SK-N-SH (cell line): ENCODE measurements at regions not wholly inside any gene's neighbourhood (a gene's known extent, or its start where the extent isn't known, plus 50 kb on each side); places are given as distances from the start of the nearest gene placed in this dataset.

Source experiments
- CTCF ChIA-PET: fragments of 300-600, 350-600 bp; formaldehyde crosslinking; extraction: SDS; loops from one replicate; lab custom pipeline; 2021; lab: Yijun Ruan, JAX
- POLR2A ChIA-PET: fragments of 350-600 bp; sonication (Branson Sonifier 250); formaldehyde crosslinking; extraction: SDS; loops from one replicate; lab custom pipeline; 2020; ENCODE audit warnings: antibody characterized with exemption, inconsistent platforms; lab: Yijun Ruan, JAX
- DNase-seq: peaks from one replicate; pipeline ENCODE4 v3.0.0; 2012
- H2AFZ ChIP-seq: fragments of 200-600 bp; sonication (generic); 2 replicates; pipeline ENCODE4 v1.8.1; 2016; ENCODE audit warnings: antibody characterized with exemption, mild to moderate bottlenecking, low read depth
- H3F3A ChIP-seq: fragments of 200-600 bp; sonication (generic); replicated peaks from 2 replicates; pipeline ENCODE3; 2016; ENCODE audit warnings: antibody characterized with exemption, mild to moderate bottlenecking; ENCODE audit not compliant: insufficient read depth
- H3K27ac ChIP-seq, 2 experiments: fragments of 200-500 bp in 1 of 2; fragments of 200-600 bp in 1 of 2; sonication (Bioruptor generic) in 1 of 2; sonication (generic), shearing (Covaris generic) in 1 of 2; 2 replicates each; pipeline versions ENCODE4 v1.5.1 to v1.6.1; 2014 to 2016; ENCODE audit warnings: low read depth in 2 of 2, inconsistent platforms in 1 of 2, low read length in 1 of 2, mild to moderate bottlenecking in 1 of 2, mixed read lengths in 1 of 2
- H3K27me3 ChIP-seq: fragments of 200-600 bp; sonication (generic), shearing (Covaris generic); 2 replicates; pipeline ENCODE4 v1.6.1; 2016; ENCODE audit warnings: mixed run types; ENCODE audit not compliant: insufficient read depth
- H3K36me3 ChIP-seq, 2 experiments: fragments of 200-500 bp in 1 of 2; fragments of 200-600 bp in 1 of 2; sonication (Bioruptor generic) in 1 of 2; sonication (generic) in 1 of 2; replicated peaks in 1 of 2; 2 replicates each; pipeline versions ENCODE3 to v1.5.1; 2014 to 2016; ENCODE audit warnings: low read length in 1 of 2, mild to moderate bottlenecking in 1 of 2; ENCODE audit not compliant: insufficient read depth in 2 of 2, control insufficient read depth in 1 of 2
- H3K4me1 ChIP-seq, 2 experiments: fragments of 200-500 bp in 1 of 2; fragments of 200-600 bp in 1 of 2; sonication (Bioruptor generic) in 1 of 2; sonication (generic), shearing (Covaris generic) in 1 of 2; 2 replicates each; pipeline versions ENCODE4 v1.5.1 to v1.6.1; 2014 to 2016; ENCODE audit warnings: low read depth in 1 of 2, low read length in 1 of 2, mixed run types in 1 of 2; ENCODE audit not compliant: insufficient read depth in 2 of 2, control insufficient read depth in 1 of 2
- H3K4me2 ChIP-seq: fragments of 200-600 bp; sonication (generic), shearing (Covaris generic); 2 replicates; pipeline ENCODE4 v1.6.1; 2017; ENCODE audit warnings: mixed run types
- H3K4me3 ChIP-seq, 2 experiments: fragments of 200-500 bp in 1 of 2; fragments of 200-600 bp in 1 of 2; sonication (Bioruptor generic) in 1 of 2; sonication (generic), shearing (Covaris generic) in 1 of 2; 2 replicates each; pipeline versions ENCODE4 v1.5.1 to v1.8.1; 2014 to 2016; ENCODE audit warnings: low read depth in 2 of 2, inconsistent platforms in 1 of 2, low read length in 1 of 2, mild to moderate bottlenecking in 1 of 2, mixed read lengths in 1 of 2, moderate library complexity in 1 of 2
- H3K79me2 ChIP-seq: fragments of 200-600 bp; sonication (generic); 2 replicates; pipeline ENCODE4 v1.8.1; 2017; ENCODE audit warnings: mild to moderate bottlenecking; ENCODE audit not compliant: insufficient read depth
- H3K9ac ChIP-seq: fragments of 200-600 bp; sonication (generic); 2 replicates; pipeline ENCODE4 v1.6.1; 2017; ENCODE audit warnings: mixed run types
- H3K9me2 ChIP-seq: fragments of 200-600 bp; sonication (generic); 2 replicates; pipeline ENCODE4 v1.6.1; 2017; ENCODE audit warnings: mixed run types
- H3K9me3 ChIP-seq: fragments of 200-600 bp; sonication (generic); 2 replicates; pipeline ENCODE4 v1.6.1; 2017; ENCODE audit warnings: mixed run types, mild to moderate bottlenecking, moderate library complexity
- H4K20me1 ChIP-seq: fragments of 200-600 bp; sonication (generic); 2 replicates; pipeline ENCODE4 v1.6.1; 2017; ENCODE audit warnings: mild to moderate bottlenecking, mixed run types; ENCODE audit not compliant: insufficient read depth
- FOXJ3 ChIP-seq: sonication (generic); formaldehyde crosslinking; IDR thresholded peaks from 2 replicates; pipeline ENCODE4 v1.5.1; 2020; ENCODE audit warnings: mild to moderate bottlenecking, missing genetic modification reagents
- GATA2 ChIP-seq: sonication (generic); formaldehyde crosslinking; IDR thresholded peaks from 2 replicates; pipeline ENCODE4 v1.5.0; 2020; ENCODE audit warnings: mild to moderate bottlenecking, missing genetic modification reagents
- JUND ChIP-seq: IDR thresholded peaks from 2 replicates; pipeline ENCODE4 v1.4.0; 2012
- MAX ChIP-seq: IDR thresholded peaks from 2 replicates; pipeline ENCODE4 v1.4.0; 2012; ENCODE audit warnings: low read depth
- NFIC ChIP-seq: IDR thresholded peaks from 2 replicates; pipeline ENCODE4 v1.4.0; 2012; ENCODE audit warnings: borderline replicate concordance
- NRF1 ChIP-seq: IDR thresholded peaks from 2 replicates; pipeline ENCODE4 v1.6.1; 2012; ENCODE audit warnings: low read depth, mild to moderate bottlenecking, low read length
- PBX3 ChIP-seq: IDR thresholded peaks from 2 replicates; pipeline ENCODE4; 2012
- RAD21 ChIP-seq: IDR thresholded peaks from 2 replicates; pipeline ENCODE4 v1.6.1; 2012; ENCODE audit warnings: mild to moderate bottlenecking, low read length
- RCOR1 ChIP-seq: fragments of 150-350 bp; IDR thresholded peaks from 2 replicates; pipeline ENCODE4 v1.6.1; 2017; ENCODE audit warnings: antibody characterized with exemption, low read length
- REST ChIP-seq: IDR thresholded peaks from 2 replicates; pipeline ENCODE4 v1.6.1; 2012; ENCODE audit warnings: mild to moderate bottlenecking, low read depth, low read length, moderate library complexity
- RFX5 ChIP-seq: IDR thresholded peaks from 2 replicates; pipeline ENCODE4 v1.6.1; 2012; ENCODE audit warnings: mild to moderate bottlenecking, improper control_type of control experiment, low read length
- RXRA ChIP-seq: IDR thresholded peaks from 2 replicates; pipeline ENCODE4 v1.4.0; 2012; ENCODE audit warnings: low read depth, mild to moderate bottlenecking, borderline replicate concordance
- SMC3 ChIP-seq: IDR thresholded peaks from 2 replicates; pipeline ENCODE4 v1.6.1; 2012; ENCODE audit warnings: low read depth, low read length, improper control_type of control experiment
- TAF1 ChIP-seq: IDR thresholded peaks from 2 replicates; pipeline ENCODE4 v1.6.1; 2012; ENCODE audit warnings: low read depth, mild to moderate bottlenecking, low read length, moderate library complexity, borderline replicate concordance
- TEAD4 ChIP-seq: IDR thresholded peaks from 2 replicates; pipeline ENCODE4 v1.4.0; 2012; ENCODE audit warnings: mild to moderate bottlenecking, borderline replicate concordance; ENCODE audit not compliant: insufficient read depth
- YY1 ChIP-seq: IDR thresholded peaks from 2 replicates; pipeline ENCODE4 v1.4.0; 2012; ENCODE audit warnings: low read depth, mild to moderate bottlenecking
- WGBS: methylation state at CpG from one replicate; pipeline ENCODE4 v1.1.6; 2017; ENCODE audit warnings: low lambda C conversion rate; 5-methylcytosine and 5-hydroxymethylcytosine counted together

GRCh38 chr15:92333709-92334108, 60.0 kb upstream of the ST8SIA2 start (continued):
- TF ChIP-seq RXRA (no peak), RAD21 (no peak), YY1 (no peak), NRF1 (no peak), RFX5 (no peak), FOXJ3 (no peak)

GRCh38 chr15:92336419-92336987, 57.2 kb upstream of the ST8SIA2 start:
- WGBS = 27% methylated on average over 2 of the region's 2 CpGs

More at GRCh38 chr15:92336419-92336987, 57.2 kb upstream of the ST8SIA2 start:
- no peaks in the 10 kb centered on the region for H3K36me3 ChIP-seq
- no peaks in the 10 kb centered on the region for H3K9me2 ChIP-seq
- no peaks in the 10 kb centered on the region for H3K4me1 ChIP-seq
- H3K9ac ChIP-seq = no peak overlapping the region
- H3K4me3 ChIP-seq = no peak overlapping the region
- H3F3A ChIP-seq = no peaks in the 10 kb centered on the region
- no peak for TF ChIP-seq RCOR1
- TF ChIP-seq NFIC = no peak
- no peak for TF ChIP-seq MAX
- no peak for TF ChIP-seq JUND
- TF ChIP-seq REST = no peak
- TF ChIP-seq GATA2 (CRISPR knock-in tag) = no peak
- no peak for TF ChIP-seq FOXJ3
- TF ChIP-seq TAF1 = no peak
- TF ChIP-seq PBX3 = no peak
- no peak for TF ChIP-seq SMC3
- no peak for TF ChIP-seq TEAD4
- no peaks in the 10 kb centered on the region for H3K27me3 ChIP-seq
- ChIA-PET POLR2A (no interaction called here), CTCF (interaction anchor here (0.8 to 1.0 kb wide), 2 partner anchors 12 to 15 kb away, joined by 3 to 4 read pairs; no protein-coding TSS in a partner anchor)
- H2AFZ ChIP-seq = no peak overlapping the region
- no peaks in the 10 kb centered on the region for H3K79me2 ChIP-seq
- DNase-seq = no peak
- no peaks in the 10 kb centered on the region for H4K20me1 ChIP-seq
- 0 out of 2 replicates have a peak, but pooled peaks cover 3% of the 10 kb centered on the region for H3K9me3 ChIP-seq
- H3K4me2 ChIP-seq = no peak overlapping the region
- H3K27ac ChIP-seq = no peak overlapping the region
